Uterus (tissue), 2 donors: ENCODE measurements at regions not wholly inside any gene's neighbourhood (a gene's known extent, or its start where the extent isn't known, plus 50 kb on each side); places are given as distances from the start of the nearest gene placed in this dataset.

Experiments
- POLR2A ChIP-seq, 2 donors: fragments of 450-650 bp; IDR thresholded peaks; one replicate each; pipeline ENCODE4 v1.6.1; 2016; ENCODE audit warnings: antibody characterized with exemption in 2 of 2, mild to moderate bottlenecking in 1 of 2, moderate library complexity in 1 of 2
- TF ChIP-seq, protein P1 (sequence below), 4 experiments: fragments of 200-600 bp in 2 of 4; fragments of 450-650 bp in 2 of 4; sonication (generic) in 2 of 4; IDR thresholded peaks; one replicate each; pipeline ENCODE4 v1.5.1; 2016 to 2019; ENCODE audit warnings: antibody characterized with exemption in 4 of 4, mild to moderate bottlenecking in 2 of 4, moderate library complexity in 1 of 4

- TF ChIP-seq, protein P1, sequence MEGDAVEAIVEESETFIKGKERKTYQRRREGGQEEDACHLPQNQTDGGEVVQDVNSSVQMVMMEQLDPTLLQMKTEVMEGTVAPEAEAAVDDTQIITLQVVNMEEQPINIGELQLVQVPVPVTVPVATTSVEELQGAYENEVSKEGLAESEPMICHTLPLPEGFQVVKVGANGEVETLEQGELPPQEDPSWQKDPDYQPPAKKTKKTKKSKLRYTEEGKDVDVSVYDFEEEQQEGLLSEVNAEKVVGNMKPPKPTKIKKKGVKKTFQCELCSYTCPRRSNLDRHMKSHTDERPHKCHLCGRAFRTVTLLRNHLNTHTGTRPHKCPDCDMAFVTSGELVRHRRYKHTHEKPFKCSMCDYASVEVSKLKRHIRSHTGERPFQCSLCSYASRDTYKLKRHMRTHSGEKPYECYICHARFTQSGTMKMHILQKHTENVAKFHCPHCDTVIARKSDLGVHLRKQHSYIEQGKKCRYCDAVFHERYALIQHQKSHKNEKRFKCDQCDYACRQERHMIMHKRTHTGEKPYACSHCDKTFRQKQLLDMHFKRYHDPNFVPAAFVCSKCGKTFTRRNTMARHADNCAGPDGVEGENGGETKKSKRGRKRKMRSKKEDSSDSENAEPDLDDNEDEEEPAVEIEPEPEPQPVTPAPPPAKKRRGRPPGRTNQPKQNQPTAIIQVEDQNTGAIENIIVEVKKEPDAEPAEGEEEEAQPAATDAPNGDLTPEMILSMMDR (IDR thresholded peaks at IDR 0.05), result no peak
- no peak for TF ChIP-seq POLR2A (IDR thresholded peaks at IDR 0.05)
These were observed 420.6 kb downstream of the LRFN5 start for GRCh38 chr14:42027271-42027670.
